Stomach (tissue), 4 donors: ENCODE measurements at regions not wholly inside any gene's neighbourhood (a gene's known extent, or its start where the extent isn't known, plus 50 kb on each side); places are given as distances from the start of the nearest gene placed in this dataset.

ENCODE experiments used
- EP300 ChIP-seq: sonication (generic); formaldehyde crosslinking; IDR thresholded peaks from one replicate; pipeline ENCODE4 v1.6.1; 2017; ENCODE audit warnings: antibody characterized with exemption
- TF ChIP-seq, protein P1 (sequence below), 7 experiments: fragments of 450-650 bp in 4 of 7; fragments of 200-600 bp in 3 of 7; sonication (generic) in 3 of 7; IDR thresholded peaks; one replicate each; pipeline ENCODE4 v1.5.1; 2016 to 2019; ENCODE audit warnings: antibody characterized with exemption in 7 of 7, control low read depth in 2 of 7, mild to moderate bottlenecking in 1 of 7

DNA sequence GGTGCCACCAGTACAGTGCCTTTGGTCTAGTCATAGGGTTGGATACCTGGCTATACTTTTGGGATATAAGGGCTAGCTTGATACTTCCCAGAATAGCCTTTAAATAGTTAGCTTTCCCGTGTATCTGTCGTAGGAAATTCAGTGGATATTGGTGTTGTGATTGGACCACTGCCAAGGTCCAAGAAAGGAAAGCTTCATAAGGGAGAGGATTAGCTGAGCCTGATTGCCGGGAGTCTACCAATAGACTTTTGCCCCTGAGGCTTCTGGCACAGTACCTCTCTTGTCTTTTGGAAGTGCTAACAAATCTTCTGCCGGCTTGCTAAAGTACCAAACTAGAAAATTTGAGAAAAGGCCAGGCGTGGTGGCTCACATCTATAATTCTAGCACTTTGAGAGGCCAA, 61.1 kb upstream of the XIST start:
- TF ChIP-seq, protein P1, sequence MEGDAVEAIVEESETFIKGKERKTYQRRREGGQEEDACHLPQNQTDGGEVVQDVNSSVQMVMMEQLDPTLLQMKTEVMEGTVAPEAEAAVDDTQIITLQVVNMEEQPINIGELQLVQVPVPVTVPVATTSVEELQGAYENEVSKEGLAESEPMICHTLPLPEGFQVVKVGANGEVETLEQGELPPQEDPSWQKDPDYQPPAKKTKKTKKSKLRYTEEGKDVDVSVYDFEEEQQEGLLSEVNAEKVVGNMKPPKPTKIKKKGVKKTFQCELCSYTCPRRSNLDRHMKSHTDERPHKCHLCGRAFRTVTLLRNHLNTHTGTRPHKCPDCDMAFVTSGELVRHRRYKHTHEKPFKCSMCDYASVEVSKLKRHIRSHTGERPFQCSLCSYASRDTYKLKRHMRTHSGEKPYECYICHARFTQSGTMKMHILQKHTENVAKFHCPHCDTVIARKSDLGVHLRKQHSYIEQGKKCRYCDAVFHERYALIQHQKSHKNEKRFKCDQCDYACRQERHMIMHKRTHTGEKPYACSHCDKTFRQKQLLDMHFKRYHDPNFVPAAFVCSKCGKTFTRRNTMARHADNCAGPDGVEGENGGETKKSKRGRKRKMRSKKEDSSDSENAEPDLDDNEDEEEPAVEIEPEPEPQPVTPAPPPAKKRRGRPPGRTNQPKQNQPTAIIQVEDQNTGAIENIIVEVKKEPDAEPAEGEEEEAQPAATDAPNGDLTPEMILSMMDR (IDR thresholded peaks at IDR 0.05): no peak
- no peak for TF ChIP-seq EP300
